Muscle layer of duodenum (tissue), 2 donors: ENCODE measurements at regions not wholly inside any gene's neighbourhood (a gene's known extent, or its start where the extent isn't known, plus 50 kb on each side); places are given as distances from the start of the nearest gene placed in this dataset.

ENCODE experiments used
- H3K27ac ChIP-seq: one replicate; pipeline ENCODE4 v1.7.0; 2013; ENCODE audit warnings: mild to moderate bottlenecking, low read length
- H3K27me3 ChIP-seq: one replicate; pipeline ENCODE4 v1.7.0; 2013; ENCODE audit warnings: low read depth, mild to moderate bottlenecking, control low read depth, low read length
- H3K36me3 ChIP-seq, 2 donors: one replicate each; pipeline ENCODE4 v1.7.0; 2013; ENCODE audit warnings: low read length in 2 of 2, control low read depth in 1 of 2, mild to moderate bottlenecking in 1 of 2; ENCODE audit not compliant: insufficient read depth in 2 of 2, control insufficient read depth in 1 of 2
- H3K4me1 ChIP-seq, 2 donors: one replicate each; pipeline ENCODE4 v1.7.0; 2013; ENCODE audit warnings: low read length in 2 of 2, mild to moderate bottlenecking in 2 of 2, control low read depth in 1 of 2, moderate library complexity in 1 of 2; ENCODE audit not compliant: insufficient read depth in 2 of 2, control insufficient read depth in 1 of 2
- H3K4me3 ChIP-seq, 2 donors: one replicate each; pipeline ENCODE4 v1.7.0; 2013; ENCODE audit warnings: low read length in 2 of 2, low read depth in 1 of 2, mild to moderate bottlenecking in 1 of 2
- H3K9me3 ChIP-seq, 2 donors: one replicate each; pipeline ENCODE4 v1.7.0; 2013; ENCODE audit warnings: low read length in 2 of 2, control low read depth in 1 of 2, mild to moderate bottlenecking in 1 of 2; ENCODE audit not compliant: control insufficient read depth in 1 of 2
- donor health status: healthy.

DNA sequence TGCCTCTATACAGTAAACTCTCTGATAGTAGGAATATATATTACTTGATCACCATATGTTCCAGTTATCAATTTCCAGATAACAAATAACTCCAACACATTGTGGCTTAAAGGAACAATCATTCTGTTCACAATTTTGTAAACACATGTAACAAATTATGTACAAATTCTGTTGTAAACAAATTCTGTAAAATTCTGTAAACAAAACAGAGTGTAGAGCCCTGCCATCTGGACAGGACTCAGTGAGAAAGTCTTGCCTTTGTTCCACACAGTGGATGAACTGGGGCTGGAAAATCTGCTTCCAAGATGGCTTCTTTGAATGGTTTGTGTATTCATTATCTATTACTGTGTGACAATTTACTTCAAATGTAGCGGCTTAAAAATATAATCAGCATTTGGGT is 69.0 kb upstream of the LRRC7 start:
- Histone ChIP-seq H3K4me1 (no peaks in the 10 kb centered on the region), H3K9me3 (no peaks in the 10 kb centered on the region), H3K27ac (no peak overlapping the region), H3K36me3 (no peaks in the 10 kb centered on the region), H3K4me3 (no peak overlapping the region), H3K27me3 (no peaks in the 10 kb centered on the region)

DNA sequence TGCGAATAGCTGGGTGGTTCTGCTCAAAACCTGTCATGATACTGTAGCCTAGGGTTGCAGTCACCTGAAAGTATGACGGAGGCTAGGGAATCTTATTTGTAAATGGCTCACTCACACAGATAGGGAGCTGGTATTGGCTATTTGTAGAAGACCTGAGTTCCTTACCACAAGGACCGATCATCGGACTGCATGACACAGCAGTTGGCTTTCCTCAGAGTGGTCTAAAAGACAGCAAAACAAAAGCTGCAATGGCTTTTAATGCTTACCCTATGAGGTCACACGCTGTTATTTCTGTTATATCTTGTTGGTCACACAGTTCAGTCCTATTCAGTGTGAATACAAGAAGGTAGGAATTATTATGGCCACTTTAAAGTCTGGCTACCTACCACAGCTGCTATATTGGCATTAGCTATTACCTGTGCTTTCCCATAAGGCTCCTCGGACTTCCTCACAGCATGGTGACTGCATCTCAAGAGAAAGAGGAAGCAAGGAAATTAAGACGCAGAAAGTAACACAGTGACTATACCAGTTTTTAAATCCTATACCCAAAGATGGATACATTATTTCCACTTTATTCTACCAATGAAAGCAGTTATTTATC is 68.4 kb upstream of the LRRC7 start:
- Histone ChIP-seq H3K9me3 (no peaks in the 10 kb centered on the region), H3K4me1 (no peaks in the 10 kb centered on the region), H3K27me3 (no peaks in the 10 kb centered on the region), H3K27ac (no peak overlapping the region), H3K4me3 (no peak overlapping the region), H3K36me3 (no peaks in the 10 kb centered on the region)

DNA sequence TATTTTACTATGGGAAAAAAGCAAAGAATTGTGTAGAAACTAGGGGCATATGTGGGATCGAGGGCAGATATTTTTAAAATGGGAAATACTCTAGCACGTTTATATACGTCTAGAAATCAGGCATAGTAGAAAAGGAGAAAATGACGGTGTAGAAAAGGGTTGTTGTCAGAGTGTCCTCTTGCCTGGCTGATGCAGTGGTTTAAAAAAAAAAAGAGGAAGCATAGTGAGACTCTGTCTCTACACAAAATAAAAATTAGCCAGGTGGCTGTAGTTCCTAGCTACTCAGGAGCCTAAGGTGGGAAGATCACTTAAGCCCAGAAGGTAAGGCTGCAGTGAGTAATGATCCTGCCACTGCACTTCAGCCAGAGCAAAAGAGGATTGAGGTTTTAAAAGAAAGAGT is 64.7 kb upstream of the LRRC7 start:
- Histone ChIP-seq H3K27ac (no peak overlapping the region), H3K4me1 (no peaks in the 10 kb centered on the region), H3K36me3 (no peaks in the 10 kb centered on the region), H3K4me3 (no peak overlapping the region), H3K27me3 (no peaks in the 10 kb centered on the region), H3K9me3 (no peaks in the 10 kb centered on the region)

DNA sequence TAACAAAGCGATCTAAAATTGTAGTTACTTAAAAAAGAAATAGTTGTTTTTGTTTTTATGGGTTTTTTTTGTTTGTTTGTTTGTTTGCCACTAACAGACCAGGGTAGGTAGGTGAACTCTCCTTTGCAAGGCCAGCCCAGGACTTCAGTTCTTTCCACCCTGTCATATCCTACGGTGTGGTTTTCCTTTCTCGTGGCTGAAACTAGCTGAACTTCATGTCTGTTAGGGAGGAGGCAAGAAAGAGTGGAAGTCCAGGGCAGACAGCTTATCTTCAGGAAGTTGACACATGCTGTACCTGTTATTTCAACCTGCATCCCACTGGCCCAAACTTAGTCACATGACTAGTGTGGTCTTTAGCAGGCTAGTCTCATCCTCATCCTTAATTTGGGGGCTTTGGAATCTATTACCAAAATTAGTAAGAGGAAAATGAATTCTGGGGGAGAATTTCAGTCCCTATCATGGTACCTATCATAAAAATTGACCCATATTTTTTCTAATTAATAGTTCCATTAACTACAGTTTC is 62.9 kb upstream of the LRRC7 start:
- H3K4me1 ChIP-seq: no peaks in the 10 kb centered on the region
- no peaks in the 10 kb centered on the region for H3K36me3 ChIP-seq
- H3K27me3 ChIP-seq: no peaks in the 10 kb centered on the region
- H3K4me3 ChIP-seq: no peak overlapping the region
- no peak overlapping the region for H3K27ac ChIP-seq
- H3K9me3 ChIP-seq: no peaks in the 10 kb centered on the region

DNA sequence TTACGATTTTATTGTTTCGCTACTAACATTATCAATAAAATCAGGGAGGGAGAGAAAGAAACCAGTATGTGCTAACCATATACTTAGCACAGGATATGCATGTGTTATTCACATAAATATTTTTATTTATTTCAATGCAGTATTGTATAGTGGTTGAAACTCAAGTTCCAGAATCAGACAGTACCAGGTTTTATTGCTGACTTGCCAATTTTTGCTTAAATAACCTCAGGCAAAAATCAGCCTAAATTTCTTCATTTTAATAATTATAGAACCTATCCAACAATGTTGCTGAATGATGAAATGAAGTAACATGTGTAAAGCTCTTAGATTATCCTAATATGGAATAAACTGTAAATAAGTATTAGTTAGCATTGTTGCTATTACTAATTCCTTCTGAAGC is 61.4 kb upstream of the LRRC7 start:
- Histone ChIP-seq H3K27ac (no peak overlapping the region), H3K27me3 (no peaks in the 10 kb centered on the region), H3K4me1 (no peaks in the 10 kb centered on the region)

DNA sequence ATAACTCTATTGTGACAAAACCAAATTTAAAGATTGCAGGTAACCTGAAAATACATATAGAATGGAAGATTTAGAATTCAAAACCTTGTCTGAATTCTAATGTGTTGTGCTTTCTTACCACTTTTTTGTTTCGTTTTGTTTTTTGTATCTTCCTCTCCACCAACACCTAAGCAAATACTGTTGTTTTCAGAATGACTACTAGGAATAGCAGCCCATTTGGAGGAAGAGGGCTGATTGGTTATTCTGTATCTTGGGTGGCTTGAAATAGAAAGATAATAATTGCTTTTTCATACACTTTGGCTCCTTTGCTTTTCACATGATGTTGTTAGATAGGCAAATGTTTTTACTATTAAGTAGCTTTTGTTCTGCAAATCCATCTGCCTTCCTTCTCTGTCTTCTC is 61.0 kb upstream of the LRRC7 start:
- no peaks in the 10 kb centered on the region for H3K36me3 ChIP-seq
- H3K27me3 ChIP-seq: no peaks in the 10 kb centered on the region
- H3K4me1 ChIP-seq: no peaks in the 10 kb centered on the region
- no peak overlapping the region for H3K4me3 ChIP-seq
- H3K27ac ChIP-seq: no peak overlapping the region
- H3K9me3 ChIP-seq: no peaks in the 10 kb centered on the region

More for the DNA sequence above, 61.4 kb upstream of the LRRC7 start:
- no peaks in the 10 kb centered on the region for H3K9me3 ChIP-seq
- no peaks in the 10 kb centered on the region for H3K36me3 ChIP-seq
- H3K4me3 ChIP-seq: no peak overlapping the region

DNA sequence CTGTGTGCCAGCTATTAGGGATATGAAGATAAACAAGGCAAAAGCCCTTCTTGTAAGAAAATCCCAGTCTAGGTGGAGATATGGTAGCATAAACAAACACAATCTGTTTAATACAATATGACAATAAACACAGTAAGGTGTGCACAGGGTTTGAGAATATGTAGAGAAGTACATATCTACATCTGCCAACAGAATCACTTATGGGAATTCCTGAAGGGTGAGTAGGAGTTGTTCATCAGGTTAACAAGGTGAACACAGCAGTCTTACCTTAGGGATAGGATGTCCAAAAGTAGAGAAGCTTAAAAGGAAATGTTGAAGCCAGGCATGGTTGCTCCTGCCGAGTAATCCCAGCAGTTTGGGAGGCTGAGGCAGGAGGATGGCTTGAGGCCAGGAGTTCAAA is 57.7 kb upstream of the LRRC7 start:
- no peak overlapping the region for H3K27ac ChIP-seq
- no peaks in the 10 kb centered on the region for H3K4me1 ChIP-seq
- no peaks in the 10 kb centered on the region for H3K36me3 ChIP-seq
- no peak overlapping the region for H3K4me3 ChIP-seq
- H3K9me3 ChIP-seq: no peaks in the 10 kb centered on the region
- no peaks in the 10 kb centered on the region for H3K27me3 ChIP-seq

DNA sequence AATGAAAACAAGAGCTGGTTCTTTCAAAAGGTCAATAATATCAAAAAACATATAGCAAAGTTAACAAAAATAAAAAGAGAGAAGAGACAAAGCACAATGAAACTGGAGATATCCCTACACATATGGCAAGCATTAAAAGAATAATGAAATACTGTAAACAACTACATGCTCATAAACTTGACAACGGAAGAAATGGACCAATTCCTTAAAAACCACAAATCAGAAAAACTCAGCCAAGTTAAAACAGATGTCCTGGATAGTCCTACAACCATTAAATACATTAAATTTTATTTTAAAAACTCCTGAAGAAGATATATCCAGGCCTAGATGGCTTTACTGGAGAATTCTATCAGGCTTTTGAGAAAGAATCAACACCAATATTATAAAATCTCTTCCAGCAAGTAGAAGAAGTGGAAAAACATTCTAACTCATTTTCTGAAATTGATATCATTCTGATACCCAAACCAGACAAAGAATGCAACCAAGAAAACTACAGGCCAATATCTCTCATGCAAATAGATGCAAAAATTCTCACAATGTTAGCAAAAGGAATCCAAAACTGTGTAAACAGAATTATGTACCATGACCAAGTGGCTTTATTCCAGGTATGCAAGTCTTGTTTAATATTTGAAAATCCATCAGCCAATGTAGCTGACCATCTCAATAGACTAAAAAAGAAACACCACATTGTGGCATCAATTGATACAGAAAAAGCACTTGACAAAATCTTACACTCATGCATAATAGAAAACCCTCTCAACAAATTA is 56.1 kb upstream of the LRRC7 start:
- no peaks in the 10 kb centered on the region for H3K9me3 ChIP-seq
- H3K27ac ChIP-seq: no peak overlapping the region
- no peak overlapping the region for H3K4me3 ChIP-seq
- H3K27me3 ChIP-seq: no peaks in the 10 kb centered on the region
- H3K4me1 ChIP-seq: no peaks in the 10 kb centered on the region
- H3K36me3 ChIP-seq: no peaks in the 10 kb centered on the region

DNA sequence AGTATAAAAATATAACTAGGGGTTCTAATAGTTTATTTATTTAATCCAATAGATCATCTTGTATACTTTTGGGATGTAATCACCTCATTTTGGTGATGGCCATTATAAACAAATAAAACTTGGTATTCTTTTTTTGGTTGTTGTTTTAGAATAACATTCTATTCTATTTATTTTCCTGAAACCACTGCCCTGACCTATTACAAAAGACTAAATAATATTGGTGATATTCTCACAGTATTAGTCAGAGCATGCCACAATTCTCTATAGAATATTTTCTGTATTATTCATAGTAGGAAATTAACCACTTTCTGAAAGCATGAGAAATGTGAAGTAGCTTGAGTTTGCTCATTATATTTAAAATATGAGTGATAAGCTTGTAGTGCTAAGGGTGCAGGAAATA is 54.1 kb upstream of the LRRC7 start:
- H3K36me3 ChIP-seq: no peaks in the 10 kb centered on the region
- no peak overlapping the region for H3K4me3 ChIP-seq
- no peaks in the 10 kb centered on the region for H3K27me3 ChIP-seq
- H3K9me3 ChIP-seq: no peaks in the 10 kb centered on the region
- H3K4me1 ChIP-seq: no peaks in the 10 kb centered on the region
- no peak overlapping the region for H3K27ac ChIP-seq
